GM12891 (cell line): ENCODE measurements at regions not wholly inside any gene's neighbourhood (a gene's known extent, or its start where the extent isn't known, plus 50 kb on each side); places are given as distances from the start of the nearest gene placed in this dataset.

Source experiments
- PAX5 ChIP-seq: IDR thresholded peaks from 2 replicates; pipeline ENCODE4 v1.6.1; 2011; ENCODE audit warnings: low read length, moderate library complexity, mild to moderate bottlenecking; ENCODE audit not compliant: insufficient read depth, severe bottlenecking
- POLR2A ChIP-seq: IDR thresholded peaks from 2 replicates; pipeline ENCODE4 v1.6.1; 2011; ENCODE audit warnings: low read depth, low read length, control low read depth
- POLR2AphosphoS5 ChIP-seq: IDR thresholded peaks from 2 replicates; pipeline ENCODE4 v1.6.1; 2011; ENCODE audit warnings: low read depth, low read length, control low read depth
- POU2F2 ChIP-seq: IDR thresholded peaks from 2 replicates; pipeline ENCODE4 v1.6.1; 2011; ENCODE audit warnings: low read depth, mild to moderate bottlenecking, control low read depth, low read length, moderate library complexity
- SPI1 ChIP-seq: IDR thresholded peaks from 2 replicates; pipeline ENCODE4 v1.6.1; 2011; ENCODE audit warnings: low read depth, low read length, control low read depth
- TAF1 ChIP-seq: IDR thresholded peaks from 2 replicates; pipeline ENCODE4 v1.6.1; 2011; ENCODE audit warnings: low read depth, low read length, control low read depth

DNA sequence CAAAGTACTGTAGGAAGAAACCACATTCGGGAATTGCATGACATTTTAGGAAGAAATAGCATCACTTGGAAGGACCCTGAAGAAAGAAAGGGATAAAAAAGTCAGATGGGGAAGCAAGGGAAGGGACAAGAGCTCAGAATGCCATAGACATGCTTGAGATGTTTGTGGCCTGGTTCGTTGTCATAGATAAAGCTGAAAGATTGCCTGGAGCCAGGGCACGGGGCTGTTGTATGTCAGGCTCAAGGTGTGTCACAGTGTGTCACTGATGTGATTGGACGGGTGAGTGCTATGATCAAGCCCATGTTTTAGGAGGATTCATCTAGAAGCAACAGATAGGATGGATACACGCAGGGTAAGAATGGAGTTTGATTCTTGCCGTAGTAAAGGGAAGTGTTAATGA is 216.2 kb upstream of the SOX4 start:
- TF ChIP-seq POLR2A: no peak
- TF ChIP-seq POLR2AphosphoS5: no peak
- TF ChIP-seq TAF1: no peak
- TF ChIP-seq POU2F2: no peak
- no peak for TF ChIP-seq SPI1
- TF ChIP-seq PAX5: no peak
